GM19328 (cell line): ENCODE measurements at regions not wholly inside any gene's neighbourhood (a gene's known extent, or its start where the extent isn't known, plus 50 kb on each side); places are given as distances from the start of the nearest gene placed in this dataset.

Source experiments
- ATAC-seq: cut with Tn5 transposase; IDR thresholded peaks from one replicate; pipeline ENCODE4 v1.9.1; 2021; ENCODE audit warnings: mild to moderate bottlenecking, moderate library complexity; ENCODE audit not compliant: unreplicated experiment

- ATAC-seq: no peak
Observed at GRCh38 chr10:131660427-131660826, 240.4 kb upstream of the PPP2R2D start.

- ATAC-seq: no peak
Observed at GRCh38 chr10:131662851-131663250, 238.0 kb upstream of the PPP2R2D start.

- ATAC-seq: no peak
Observed at GRCh38 chr10:131663351-131663750, 237.5 kb upstream of the PPP2R2D start.

GRCh38 chr10:131666091-131666490 is 234.7 kb upstream of the PPP2R2D start:
- ATAC-seq: no peak

GRCh38 chr10:131667047-131667446 is 233.8 kb upstream of the PPP2R2D start:
- no peak for ATAC-seq

GRCh38 chr10:131667561-131667960 is 233.2 kb upstream of the PPP2R2D start:
- ATAC-seq: no peak

- no peak for ATAC-seq
Observed at GRCh38 chr10:131668903-131669302, 231.9 kb upstream of the PPP2R2D start.

- no peak for ATAC-seq
Observed at GRCh38 chr10:131669838-131670237, 231.0 kb upstream of the PPP2R2D start.

GRCh38 chr10:131670341-131670740 is 230.5 kb upstream of the PPP2R2D start:
- ATAC-seq: no peak

- no peak for ATAC-seq
Observed at GRCh38 chr10:131673396-131673795, 227.4 kb upstream of the PPP2R2D start.

- ATAC-seq: no peak
Observed at GRCh38 chr10:131674130-131674529, 226.7 kb upstream of the PPP2R2D start.

- no peak for ATAC-seq
Observed at GRCh38 chr10:131675104-131675503, 225.7 kb upstream of the PPP2R2D start.

GRCh38 chr10:131676046-131676799 is 224.6 kb upstream of the PPP2R2D start:
- no peak for ATAC-seq

GRCh38 chr10:131676800-131677421 is 223.9 kb upstream of the PPP2R2D start:
- ATAC-seq: no peak

- ATAC-seq: no peak
Observed at GRCh38 chr10:131677671-131678070, 223.1 kb upstream of the PPP2R2D start.

GRCh38 chr10:131678171-131678570 is 222.6 kb upstream of the PPP2R2D start:
- ATAC-seq: no peak

GRCh38 chr10:131678613-131679012 is 222.2 kb upstream of the PPP2R2D start:
- no peak for ATAC-seq

- no peak for ATAC-seq
Observed at GRCh38 chr10:131679926-131680325, 220.9 kb upstream of the PPP2R2D start.

GRCh38 chr10:131681122-131681521 is 219.7 kb upstream of the PPP2R2D start:
- no peak for ATAC-seq

- ATAC-seq: no peak
Observed at GRCh38 chr10:131681656-131682055, 219.2 kb upstream of the PPP2R2D start.

- ATAC-seq: no peak
Observed at GRCh38 chr10:131682271-131682962, 218.4 kb upstream of the PPP2R2D start.

GRCh38 chr10:131683281-131683861 is 217.4 kb upstream of the PPP2R2D start:
- no peak for ATAC-seq
